K562 (cell line): ENCODE measurements at regions not wholly inside any gene's neighbourhood (a gene's known extent, or its start where the extent isn't known, plus 50 kb on each side); places are given as distances from the start of the nearest gene placed in this dataset.

Source experiments
- ATAC-seq: fragments of 200-7000 bp; cut with Tn5 transposase; 3 replicates; pipeline ENCODE4 v1.9.1; 2020; ENCODE audit warnings: moderate library complexity
- BruUV-seq: library from RNA; stranded (reverse); fragments of 400-500 nt; replicated peaks from 2 replicates; lab custom pipeline; 2021; lab: Mats Ljungman, UMichigan
- CTCF ChIA-PET: fragments of 300-600 bp; formaldehyde crosslinking; extraction: SDS; loops from one replicate; lab custom pipeline; 2021; ENCODE audit warnings: low intra/inter-chr PET ratio; lab: Yijun Ruan, JAX
- POLR2A ChIA-PET: fragments of 300-600, 350-650 bp; sonication (Branson Sonifier 250); formaldehyde crosslinking; extraction: SDS; loops from one replicate; lab custom pipeline; 2021; ENCODE audit warnings: antibody characterized with exemption, inconsistent platforms; lab: Yijun Ruan, JAX
- DNase-seq, 4 experiments: peaks; one replicate each; pipeline versions ENCODE4 v3.0.0 to v3.0.0-alpha.2; 2011 to 2018; ENCODE audit warnings: low spot score in 3 of 4, mixed read lengths in 3 of 4; ENCODE audit errors: extremely low read depth in 1 of 4
- FAIRE-seq: peaks from 2 replicates; lab custom pipeline; 2011; peaks lifted over from hg19 to GRCh38; lab: Jason Lieb, UNC
- H2AFZ ChIP-seq: 2 replicates; pipeline ENCODE4 v1.6.0; 2011; ENCODE audit warnings: low read depth, low read length, control low read depth, inconsistent platforms
- H3K27ac ChIP-seq: fragments of 200-600 bp; 3 replicates; pipeline ENCODE4 v1.8.0; 2011; ENCODE audit warnings: low read depth, mild to moderate bottlenecking, control low read depth, inconsistent platforms, low read length, moderate library complexity, mixed read lengths; ENCODE audit errors: extremely low read depth
- H3K27me3 ChIP-seq, 2 experiments: fragments of 300-600 bp in 1 of 2; 2 replicates in 1 of 2; 3 replicates in 1 of 2; pipeline versions ENCODE4 v1.6.0 to v1.8.0; 2011; ENCODE audit warnings: inconsistent platforms in 2 of 2, low read length in 2 of 2, mild to moderate bottlenecking in 1 of 2, mixed read lengths in 1 of 2, moderate library complexity in 1 of 2; ENCODE audit not compliant: control insufficient read depth in 2 of 2, insufficient read depth in 2 of 2
- H3K36me3 ChIP-seq: fragments of 300-600 bp; 3 replicates; pipeline ENCODE4 v1.8.0; 2011; ENCODE audit warnings: mild to moderate bottlenecking, low read length, inconsistent platforms; ENCODE audit not compliant: control insufficient read depth, insufficient read depth
- H3K4me1 ChIP-seq, 2 experiments: fragments of 200-600 bp in 1 of 2; replicated peaks in 1 of 2; 2 replicates in 1 of 2; 3 replicates in 1 of 2; pipeline versions ENCODE4 v1.5.1 to v1.8.0; 2011; ENCODE audit warnings: inconsistent platforms in 2 of 2, low read length in 2 of 2, mild to moderate bottlenecking in 1 of 2, mixed read lengths in 1 of 2, moderate library complexity in 1 of 2; ENCODE audit not compliant: control insufficient read depth in 2 of 2, insufficient read depth in 2 of 2
- H3K4me2 ChIP-seq: 2 replicates; pipeline ENCODE4 v1.6.1; 2011; ENCODE audit warnings: low read length, control low read depth, inconsistent platforms, mixed read lengths; ENCODE audit not compliant: insufficient read depth
- H3K4me3 ChIP-seq: fragments of 200-600 bp; sonication (generic), shearing (Covaris generic); 2 replicates; pipeline ENCODE4 v1.5.1; 2016; ENCODE audit warnings: control low read depth, inconsistent platforms
- H3K79me2 ChIP-seq: fragments of 200-600 bp; 3 replicates; pipeline ENCODE4 v1.8.0; 2011; ENCODE audit warnings: low read length, inconsistent platforms; ENCODE audit not compliant: control insufficient read depth, insufficient read depth
- H3K9ac ChIP-seq, 2 experiments: 2 replicates each; pipeline versions ENCODE4 v1.6.0 to v1.6.1; 2011; ENCODE audit warnings: low read depth in 2 of 2, low read length in 2 of 2, control low read depth in 1 of 2, inconsistent platforms in 1 of 2, mild to moderate bottlenecking in 1 of 2, mixed read lengths in 1 of 2; ENCODE audit not compliant: insufficient read depth in 1 of 2
- H3K9me1 ChIP-seq: one replicate; pipeline ENCODE4 v1.6.0; 2011; ENCODE audit warnings: inconsistent platforms, mild to moderate bottlenecking, low read length, moderate library complexity; ENCODE audit not compliant: control insufficient read depth, insufficient read depth
- H3K9me3 ChIP-seq: replicated peaks from 2 replicates; pipeline ENCODE4 v1.5.1; 2011; ENCODE audit warnings: low read depth, low read length, inconsistent platforms; ENCODE audit not compliant: control insufficient read depth, insufficient read depth
- H4K20me1 ChIP-seq: replicated peaks from 2 replicates; pipeline ENCODE4 v1.6.1; 2011; ENCODE audit warnings: low read length, inconsistent platforms, mixed read lengths; ENCODE audit not compliant: control insufficient read depth, insufficient read depth
- ADNP ChIP-seq: fragments of 200-800 bp; sonication (Bioruptor generic); IDR thresholded peaks from 2 replicates; pipeline ENCODE4 v1.6.1; 2016; ENCODE audit warnings: missing genetic modification characterization, missing compliant biosample characterization
- CBX2 ChIP-seq: fragments of 200-600 bp; sonication (generic); IDR thresholded peaks from one replicate; pipeline ENCODE4 v1.6.1; 2012; ENCODE audit warnings: mild to moderate bottlenecking, low read length, inconsistent platforms; ENCODE audit not compliant: insufficient read depth, poor library complexity, severe bottlenecking
- ETV5 ChIP-seq: sonication (generic); formaldehyde crosslinking; IDR thresholded peaks from 2 replicates; pipeline ENCODE4 v1.4.0; 2020; ENCODE audit warnings: low read depth, mild to moderate bottlenecking, missing genetic modification reagents
- MEF2A ChIP-seq: IDR thresholded peaks from 2 replicates; pipeline ENCODE4 v1.6.1; 2011; ENCODE audit warnings: low read depth, mild to moderate bottlenecking, low read length, moderate library complexity; ENCODE audit not compliant: control insufficient read depth
- NONO ChIP-seq, 2 experiments: fragments of 200-400 bp in 1 of 2; fragments of 450-650 bp in 1 of 2; formaldehyde crosslinking in 1 of 2; IDR thresholded peaks; 2 replicates each; pipeline ENCODE4 v1.6.1; 2017; ENCODE audit warnings: low read depth in 2 of 2, mild to moderate bottlenecking in 2 of 2, moderate library complexity in 2 of 2, low read length in 1 of 2
- NR3C1 ChIP-seq: sonication (generic); formaldehyde crosslinking; IDR thresholded peaks from 2 replicates; pipeline ENCODE4 v1.8.1; 2022; ENCODE audit warnings: missing genetic modification reagents
- SUPT5H ChIP-seq: fragments of 450-650 bp; IDR thresholded peaks from 2 replicates; pipeline ENCODE4 v1.6.1; 2016
- ZNF121 ChIP-seq: sonication (generic); formaldehyde crosslinking; conservative IDR thresholded peaks from 2 replicates; pipeline ENCODE4 v1.8.0; 2022; ENCODE audit warnings: missing genetic modification reagents
- ZNF165 ChIP-seq: fragments of 250-450 bp; sonication (Bioruptor Pico); IDR thresholded peaks from 2 replicates; pipeline ENCODE4 v1.4.0; 2020; ENCODE audit warnings: borderline replicate concordance
- WGBS: fragments of 100-300 bp; shearing (Covaris generic); methylation state at CpG from one replicate; pipeline ENCODE4 v1.1.6; 2016; ENCODE audit warnings: low coverage, mixed read lengths; ENCODE audit not compliant: insufficient coverage; ENCODE audit errors: missing lambda C conversion rate; 5-methylcytosine and 5-hydroxymethylcytosine counted together
- in situ Hi-C: fragments of 300-500 bp; cut with MboI; formaldehyde crosslinking; loops from 4 replicates; pipeline ENCODE4 v1.15.0; 2018; ENCODE audit warnings: inconsistent platforms, mixed read lengths
- intact Hi-C: fragments of 100-400 bp; cut with micrococcal nuclease; formaldehyde crosslinking; loops from 2 replicates; pipeline ENCODE4 v1.14.2; 2022

- Histone ChIP-seq H2AFZ (no peak overlapping the region), H3K4me3 (no peak overlapping the region), H3K27me3 (no peaks in the 10 kb centered on the region), H3K27ac (no peak overlapping the region), H3K4me2 (no peak overlapping the region), H3K36me3 (no peaks in the 10 kb centered on the region), H3K9ac (peak overlapping the region in 1 of 2 experiments; percentile 37; a peak in 2 of 4 replicates), H3K4me1 (peaks cover 27 to 34% of the 10 kb centered on the region in 2 experiments; a peak in 4 of 5 replicates), H3K9me1 (no peaks in the 10 kb centered on the region), H3K79me2 (peaks cover 7% of the 10 kb centered on the region; the same call in 1 of the 3 replicates), H3K9me3 (no peaks in the 10 kb centered on the region), H4K20me1 (no peaks in the 10 kb centered on the region)
- CTCF ChIA-PET, result no interaction called here
- WGBS, result 44% methylated on average over 2 of the region's 2 CpGs
- no TSS peak for BruUV-seq
- POLR2A ChIA-PET, result no interaction called here
- FAIRE-seq, result no peak
- in situ Hi-C loops (no loop called here), intact Hi-C loops (loop anchor here (1.0 kb wide), 1 partner anchor 36 kb away; no protein-coding TSS in a partner anchor)
- no peak for TF ChIP-seq NONO (IDR thresholded peaks at IDR 0.05; ENCODE audit: low read depth in 2 of 2, low read length in 1 of 2)
- no peak for TF ChIP-seq ADNP
- TF ChIP-seq MEF2A, result no peak
- no peak for TF ChIP-seq ZNF121 (CRISPR knock-in tag)
- TF ChIP-seq ETV5, result no peak
- TF ChIP-seq ZNF165, result no peak
- no peak for TF ChIP-seq SUPT5H
- DNase-seq, result no peak
- no peak for ATAC-seq
Observed at GRCh38 chr5:135172718-135173117, 138.7 kb upstream of the PITX1 start.

- H3K9me3 ChIP-seq, result no peaks in the 10 kb centered on the region
- H3K27me3 ChIP-seq, result no peaks in the 10 kb centered on the region
- DNase-seq, result no peak
- no peaks in the 10 kb centered on the region for H4K20me1 ChIP-seq
- H3K4me1 ChIP-seq, result peaks cover 26 to 27% of the 10 kb centered on the region in 2 experiments; a peak in 4 of 5 replicates
- H3K9me1 ChIP-seq, result no peaks in the 10 kb centered on the region
- no peaks in the 10 kb centered on the region for H3K36me3 ChIP-seq
- ATAC-seq, result no peak
- peaks cover 7% of the 10 kb centered on the region; the same call in 1 of the 3 replicates for H3K79me2 ChIP-seq
- H2AFZ ChIP-seq, result no peak overlapping the region
- no peak overlapping the region for H3K4me3 ChIP-seq
- FAIRE-seq, result no peak
- H3K27ac ChIP-seq, result no peak overlapping the region
- BruUV-seq, result no TSS peak
- POLR2A ChIA-PET, result interaction anchor here (1.2 kb wide), 1 partner anchor 9 kb away, joined by 3 read pairs; no protein-coding TSS in a partner anchor
- no peak overlapping the region for H3K4me2 ChIP-seq
- 41% methylated on average over 1 of the region's 1 CpG for WGBS
- in situ Hi-C loops, result no loop called here
- CTCF ChIA-PET, result no interaction called here
- no peak overlapping the region for H3K9ac ChIP-seq
- intact Hi-C loops, result no loop called here
- TF ChIP-seq CBX2, result no peak
- TF ChIP-seq NR3C1 (CRISPR knock-in tag), result no peak
Observed at GRCh38 chr5:135171336-135171735, 137.3 kb upstream of the PITX1 start.
